ENCODE measurements at regions not wholly inside any gene's neighbourhood (a gene's known extent, or its start where the extent isn't known, plus 50 kb on each side); places are given as distances from the start of the nearest gene placed in this dataset.

- DNase-seq (ENCODE audit: low spot score) = no peak
- Mint-ChIP-seq H3K4me1 (ENCODE audit: unreplicated experiment) (no peaks in the 10 kb centered on the region), H3K4me3 (ENCODE audit: unreplicated experiment) (no peak overlapping the region), H3K27ac (ENCODE audit: unreplicated experiment) (no peak overlapping the region), H3K27me3 (ENCODE audit: unreplicated experiment) (peaks cover 4% of the 10 kb centered on the region), H3K36me3 (ENCODE audit: low read depth, unreplicated experiment) (no peaks in the 10 kb centered on the region), H3K9me3 (ENCODE audit: unreplicated experiment) (no peaks in the 10 kb centered on the region)
- TF ChIP-seq CTCF (IDR thresholded peaks at IDR 0.05; ENCODE audit: unreplicated experiment) = no peak
These were observed 204.1 kb upstream of the ZNF536 start for GRCh38 chr19:30167976-30168635.

DNA sequence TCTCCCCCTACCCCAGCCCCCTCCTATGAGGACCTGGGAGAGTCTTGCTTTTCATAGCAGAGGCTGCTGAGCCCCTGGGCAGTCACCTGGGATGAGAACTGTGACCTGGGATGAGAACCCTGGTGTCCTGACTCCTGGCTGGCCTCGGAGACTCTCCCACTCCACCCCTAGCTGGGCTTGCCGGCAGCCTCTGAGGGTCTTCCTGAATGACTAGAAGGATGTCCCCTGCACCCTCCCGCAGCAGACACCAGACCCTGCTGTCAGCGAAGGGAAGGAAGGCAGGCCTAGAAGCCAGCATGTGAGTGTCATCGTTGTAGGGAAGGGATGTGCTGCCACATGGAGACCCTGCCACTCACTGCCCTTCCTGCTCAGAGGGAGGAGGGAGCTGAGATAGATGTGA is 203.4 kb upstream of the ZNF536 start:
- H3K4me1 Mint-ChIP-seq (ENCODE audit: unreplicated experiment) = no peaks in the 10 kb centered on the region
- no peak overlapping the region for H3K27ac Mint-ChIP-seq (ENCODE audit: unreplicated experiment)
- peaks cover 6% of the 10 kb centered on the region for H3K27me3 Mint-ChIP-seq (ENCODE audit: unreplicated experiment)
- no peak for DNase-seq (ENCODE audit: low spot score)
- no peak overlapping the region for H3K4me3 Mint-ChIP-seq (ENCODE audit: unreplicated experiment)
- no peak for TF ChIP-seq CTCF (IDR thresholded peaks at IDR 0.05; ENCODE audit: unreplicated experiment)
- no peaks in the 10 kb centered on the region for H3K9me3 Mint-ChIP-seq (ENCODE audit: unreplicated experiment)
- H3K36me3 Mint-ChIP-seq (ENCODE audit: low read depth, unreplicated experiment) = no peaks in the 10 kb centered on the region

GRCh38 chr19:30169196-30169900 is 202.8 kb upstream of the ZNF536 start:
- DNase-seq (ENCODE audit: low spot score) = no peak
- Mint-ChIP-seq H3K36me3 (ENCODE audit: low read depth, unreplicated experiment) (no peaks in the 10 kb centered on the region), H3K27me3 (ENCODE audit: unreplicated experiment) (peaks cover 6% of the 10 kb centered on the region), H3K9me3 (ENCODE audit: unreplicated experiment) (no peaks in the 10 kb centered on the region), H3K4me3 (ENCODE audit: unreplicated experiment) (no peak overlapping the region), H3K27ac (ENCODE audit: unreplicated experiment) (no peak overlapping the region), H3K4me1 (ENCODE audit: unreplicated experiment) (no peaks in the 10 kb centered on the region)
- no peak for TF ChIP-seq CTCF (IDR thresholded peaks at IDR 0.05; ENCODE audit: unreplicated experiment)

DNA sequence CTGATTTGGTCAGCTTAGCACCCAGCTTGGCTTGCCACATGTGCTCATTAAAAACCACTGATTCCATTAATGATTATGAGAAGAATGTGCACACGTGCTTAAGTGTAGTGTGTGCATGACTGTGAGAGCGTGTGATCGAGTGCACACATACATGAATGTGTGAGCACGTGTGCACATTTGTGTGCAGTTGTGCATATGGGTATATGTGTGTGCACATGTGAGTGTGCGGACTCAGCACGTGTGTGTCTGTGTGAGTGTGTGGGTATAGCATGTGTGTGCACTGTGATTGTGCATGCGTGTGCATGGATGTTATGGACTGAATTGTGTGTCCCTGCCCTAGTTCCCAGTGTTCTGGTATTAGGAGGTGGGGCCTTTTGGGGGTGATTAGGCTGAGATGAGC is 202.1 kb upstream of the ZNF536 start:
- no peaks in the 10 kb centered on the region for H3K4me1 Mint-ChIP-seq (ENCODE audit: unreplicated experiment)
- no peak overlapping the region for H3K4me3 Mint-ChIP-seq (ENCODE audit: unreplicated experiment)
- peaks cover 8% of the 10 kb centered on the region for H3K27me3 Mint-ChIP-seq (ENCODE audit: unreplicated experiment)
- DNase-seq (ENCODE audit: low spot score) = no peak
- no peak for TF ChIP-seq CTCF (IDR thresholded peaks at IDR 0.05; ENCODE audit: unreplicated experiment)
- H3K27ac Mint-ChIP-seq (ENCODE audit: unreplicated experiment) = no peak overlapping the region
- H3K36me3 Mint-ChIP-seq (ENCODE audit: low read depth, unreplicated experiment) = no peaks in the 10 kb centered on the region
- H3K9me3 Mint-ChIP-seq (ENCODE audit: unreplicated experiment) = no peaks in the 10 kb centered on the region

DNA sequence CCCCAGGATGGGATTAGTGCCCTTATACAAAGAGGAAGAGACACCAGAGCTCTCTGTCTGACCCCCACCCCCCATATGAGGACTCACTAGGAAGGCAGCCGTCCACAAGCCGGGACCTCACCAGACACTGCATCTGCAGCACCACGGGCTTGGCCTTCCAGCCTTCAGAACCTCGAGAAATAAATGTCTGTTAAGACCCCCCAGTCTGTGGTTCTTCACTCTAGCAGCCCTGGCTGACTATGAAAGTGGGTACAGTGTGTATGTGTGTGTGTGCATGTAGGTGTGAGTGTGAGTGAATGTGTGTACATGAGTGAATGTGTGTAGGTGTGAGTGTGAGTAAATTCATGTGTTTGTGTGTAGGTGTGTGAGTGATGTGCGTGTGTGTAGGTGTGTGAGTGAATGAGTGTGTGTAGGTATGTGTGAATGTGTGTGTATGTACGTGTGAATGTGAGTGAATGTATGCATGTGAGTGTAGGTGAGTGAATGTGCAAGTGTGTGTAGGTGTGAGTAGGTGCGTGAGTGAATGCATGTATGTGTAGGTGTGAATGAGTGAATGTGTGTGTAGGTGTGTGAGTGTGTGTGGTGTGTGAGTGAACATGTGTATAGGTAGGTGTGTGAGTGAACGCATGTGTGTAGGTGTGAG is 201.6 kb upstream of the ZNF536 start:
- no peaks in the 10 kb centered on the region for H3K36me3 Mint-ChIP-seq (ENCODE audit: low read depth, unreplicated experiment)
- DNase-seq (ENCODE audit: low spot score) = no peak
- H3K27me3 Mint-ChIP-seq (ENCODE audit: unreplicated experiment) = peaks cover 8% of the 10 kb centered on the region
- no peaks in the 10 kb centered on the region for H3K4me1 Mint-ChIP-seq (ENCODE audit: unreplicated experiment)
- TF ChIP-seq CTCF (IDR thresholded peaks at IDR 0.05; ENCODE audit: unreplicated experiment) = no peak
- H3K9me3 Mint-ChIP-seq (ENCODE audit: unreplicated experiment) = no peaks in the 10 kb centered on the region
- no peak overlapping the region for H3K4me3 Mint-ChIP-seq (ENCODE audit: unreplicated experiment)
- H3K27ac Mint-ChIP-seq (ENCODE audit: unreplicated experiment) = no peak overlapping the region
